Type B pancreatic cell (in vitro differentiated cells): ENCODE measurements at regions not wholly inside any gene's neighbourhood (a gene's known extent, or its start where the extent isn't known, plus 50 kb on each side); places are given as distances from the start of the nearest gene placed in this dataset.

Experiments
- DNase-seq: peaks from one replicate; pipeline ENCODE4 v3.0.0; 2021; ENCODE audit warnings: mixed read lengths; ENCODE audit not compliant: unreplicated experiment; ENCODE audit errors: extremely low spot score
- H3K27ac Mint-ChIP-seq: 2 replicates; pipeline ENCODE4 v1.8.0; 2021; ENCODE audit warnings: mild to moderate bottlenecking, mixed read lengths
- H3K27me3 Mint-ChIP-seq: 2 replicates; pipeline ENCODE4 v1.8.0; 2021; ENCODE audit warnings: mixed read lengths
- H3K36me3 Mint-ChIP-seq: 2 replicates; pipeline ENCODE4 v1.8.0; 2021; ENCODE audit warnings: mixed read lengths
- H3K4me1 Mint-ChIP-seq: one replicate; pipeline ENCODE4 v1.8.0; 2021; ENCODE audit warnings: mixed read lengths; ENCODE audit not compliant: unreplicated experiment
- H3K4me3 Mint-ChIP-seq: 2 replicates; pipeline ENCODE4 v1.8.0; 2021; ENCODE audit warnings: mild to moderate bottlenecking, mixed read lengths
- H3K9me3 Mint-ChIP-seq: 2 replicates; pipeline ENCODE4 v1.8.0; 2021; ENCODE audit warnings: mixed read lengths
- TF ChIP-seq, protein P1 (sequence below): fragments of 200-600 bp; sonication (generic); conservative IDR thresholded peaks from 2 replicates; pipeline ENCODE4 v1.5.0; 2021; ENCODE audit warnings: antibody characterized with exemption, mild to moderate bottlenecking

DNA sequence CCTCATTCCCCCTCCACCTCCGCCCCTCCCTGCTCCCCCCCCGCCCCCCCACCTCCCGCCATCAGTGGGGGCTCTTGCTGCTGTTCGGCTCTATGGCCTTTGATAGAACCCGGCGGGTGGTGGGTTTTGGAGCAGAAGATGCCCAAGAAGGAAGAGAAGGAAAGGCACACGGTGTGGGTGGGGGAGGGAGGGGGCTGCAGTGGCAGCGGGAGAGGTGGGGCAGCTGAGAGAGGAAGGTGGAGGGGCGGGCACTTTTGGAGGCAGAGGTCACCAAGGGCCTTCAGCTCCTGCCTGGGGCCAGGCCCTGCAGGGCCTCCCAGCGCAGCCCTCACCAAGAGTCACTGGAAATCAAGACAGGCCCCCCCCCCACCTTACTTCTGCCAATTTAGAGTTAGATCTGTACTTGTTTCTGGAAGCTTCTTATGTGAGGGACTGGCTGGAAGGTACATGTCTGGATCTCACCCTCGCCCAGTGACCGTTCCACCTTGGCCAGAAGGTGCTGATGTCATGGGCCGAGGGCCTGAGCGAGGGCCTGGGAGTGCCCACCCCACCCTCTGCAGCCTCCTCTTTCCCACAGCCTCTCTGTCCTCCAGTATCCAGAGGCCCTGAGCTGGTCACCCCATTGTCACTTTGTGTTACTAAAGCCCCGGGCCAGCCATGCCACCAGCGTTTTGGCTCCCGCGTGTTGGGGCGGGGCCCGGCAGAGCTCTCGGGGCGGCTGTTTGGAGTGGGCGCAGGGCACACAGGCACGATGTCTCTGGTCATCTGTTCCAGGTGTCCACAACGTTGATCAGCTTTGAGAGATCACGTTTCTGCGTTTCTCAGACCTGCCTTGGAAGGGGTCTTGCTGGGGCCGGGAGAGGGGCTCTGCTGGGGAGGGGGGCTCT lies 153.9 kb downstream of the KIF26A start:
- peaks cover 11% of the 10 kb centered on the region for H3K27me3 Mint-ChIP-seq

DNA sequence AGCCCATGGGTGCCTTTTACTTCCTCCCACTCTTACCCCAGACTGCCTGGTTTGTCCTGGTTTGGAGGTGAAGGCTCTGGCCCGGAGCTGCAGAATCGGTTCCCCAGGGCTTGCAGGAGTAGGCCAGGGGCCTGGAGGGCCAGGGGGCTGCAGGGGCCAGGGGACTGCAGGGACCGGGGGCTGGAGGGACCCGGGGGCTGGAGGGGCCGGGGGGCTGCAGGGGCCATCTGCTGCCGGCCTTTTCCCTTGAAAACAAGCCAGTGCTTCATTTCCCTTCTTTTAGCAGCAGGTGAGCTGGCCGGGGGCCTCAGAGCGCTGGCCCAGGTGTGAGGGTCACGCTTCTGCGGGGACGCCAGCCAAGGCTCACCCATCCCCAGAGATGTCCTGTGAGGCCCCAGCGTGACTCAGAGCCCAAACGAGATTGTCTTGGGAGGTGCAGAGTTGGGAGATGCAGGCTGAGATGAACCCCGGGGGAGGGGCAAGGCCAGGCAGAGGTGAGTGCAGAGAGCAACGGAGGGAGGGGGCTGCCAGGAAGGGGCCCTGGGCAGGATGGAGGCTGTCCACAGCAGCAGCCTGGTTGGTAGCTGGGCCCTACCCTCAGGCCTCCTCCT lies 154.9 kb downstream of the KIF26A start:
- H3K9me3 Mint-ChIP-seq, result no peaks in the 10 kb centered on the region
- no peak overlapping the region for H3K4me3 Mint-ChIP-seq
- TF ChIP-seq, protein P1, sequence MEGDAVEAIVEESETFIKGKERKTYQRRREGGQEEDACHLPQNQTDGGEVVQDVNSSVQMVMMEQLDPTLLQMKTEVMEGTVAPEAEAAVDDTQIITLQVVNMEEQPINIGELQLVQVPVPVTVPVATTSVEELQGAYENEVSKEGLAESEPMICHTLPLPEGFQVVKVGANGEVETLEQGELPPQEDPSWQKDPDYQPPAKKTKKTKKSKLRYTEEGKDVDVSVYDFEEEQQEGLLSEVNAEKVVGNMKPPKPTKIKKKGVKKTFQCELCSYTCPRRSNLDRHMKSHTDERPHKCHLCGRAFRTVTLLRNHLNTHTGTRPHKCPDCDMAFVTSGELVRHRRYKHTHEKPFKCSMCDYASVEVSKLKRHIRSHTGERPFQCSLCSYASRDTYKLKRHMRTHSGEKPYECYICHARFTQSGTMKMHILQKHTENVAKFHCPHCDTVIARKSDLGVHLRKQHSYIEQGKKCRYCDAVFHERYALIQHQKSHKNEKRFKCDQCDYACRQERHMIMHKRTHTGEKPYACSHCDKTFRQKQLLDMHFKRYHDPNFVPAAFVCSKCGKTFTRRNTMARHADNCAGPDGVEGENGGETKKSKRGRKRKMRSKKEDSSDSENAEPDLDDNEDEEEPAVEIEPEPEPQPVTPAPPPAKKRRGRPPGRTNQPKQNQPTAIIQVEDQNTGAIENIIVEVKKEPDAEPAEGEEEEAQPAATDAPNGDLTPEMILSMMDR, result no peak
- DNase-seq, result no peak
- H3K27me3 Mint-ChIP-seq, result peaks cover 11% of the 10 kb centered on the region
- no peaks in the 10 kb centered on the region for H3K36me3 Mint-ChIP-seq
- H3K4me1 Mint-ChIP-seq, result peaks cover 29% of the 10 kb centered on the region
- H3K27ac Mint-ChIP-seq, result no peak overlapping the region

More for the DNA sequence above, 153.9 kb downstream of the KIF26A start:
- Mint-ChIP-seq H3K27ac (no peak overlapping the region), H3K4me3 (no peak overlapping the region), H3K36me3 (no peaks in the 10 kb centered on the region), H3K4me1 (peaks cover 29% of the 10 kb centered on the region), H3K9me3 (no peaks in the 10 kb centered on the region)
- TF ChIP-seq, protein P1, result no peak
- DNase-seq, result no peak

DNA sequence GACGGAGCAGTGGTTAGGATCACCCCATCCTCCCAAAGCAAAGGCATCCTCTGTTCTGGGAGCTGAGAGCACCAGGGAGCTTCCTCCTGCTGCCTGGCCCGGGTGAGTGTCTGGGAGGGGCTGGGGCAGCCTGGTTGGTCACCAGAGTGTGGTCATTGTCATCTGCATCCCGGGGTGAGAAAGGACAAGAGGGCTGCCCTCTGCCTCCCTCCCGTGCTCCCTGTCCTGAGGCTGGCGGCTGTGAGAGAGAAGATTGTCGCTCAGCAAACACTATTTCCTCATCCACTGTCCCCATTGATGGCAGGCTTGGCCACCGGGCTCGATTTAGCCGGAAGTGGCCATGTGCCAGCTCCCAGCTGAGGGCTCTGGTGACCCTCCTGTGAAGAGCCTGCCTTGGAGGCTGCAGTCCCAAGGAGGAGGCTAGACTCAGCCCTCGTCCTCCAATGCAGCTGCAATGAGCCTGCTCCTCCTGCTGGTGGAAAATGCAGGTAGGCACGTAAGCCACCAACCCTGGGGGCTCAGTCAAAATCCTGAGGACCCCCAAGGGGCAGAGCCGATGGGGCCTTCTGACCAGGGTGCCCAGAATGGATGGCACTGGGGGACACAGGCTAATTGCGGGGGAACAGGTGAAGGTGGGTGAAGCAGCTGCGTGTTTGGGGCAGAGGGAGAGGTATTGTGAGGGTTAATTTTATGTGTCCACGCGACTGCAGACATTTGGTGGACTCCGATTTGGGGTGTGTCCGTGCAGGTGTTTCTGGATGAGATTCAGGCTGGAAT lies 155.7 kb downstream of the KIF26A start:
- Mint-ChIP-seq H3K36me3 (no peaks in the 10 kb centered on the region), H3K9me3 (no peaks in the 10 kb centered on the region), H3K4me1 (peaks cover 29% of the 10 kb centered on the region), H3K4me3 (no peak overlapping the region), H3K27me3 (peaks cover 9% of the 10 kb centered on the region), H3K27ac (no peak overlapping the region)
- DNase-seq, result no peak
- TF ChIP-seq, protein P1, result peak; percentile 54

DNA sequence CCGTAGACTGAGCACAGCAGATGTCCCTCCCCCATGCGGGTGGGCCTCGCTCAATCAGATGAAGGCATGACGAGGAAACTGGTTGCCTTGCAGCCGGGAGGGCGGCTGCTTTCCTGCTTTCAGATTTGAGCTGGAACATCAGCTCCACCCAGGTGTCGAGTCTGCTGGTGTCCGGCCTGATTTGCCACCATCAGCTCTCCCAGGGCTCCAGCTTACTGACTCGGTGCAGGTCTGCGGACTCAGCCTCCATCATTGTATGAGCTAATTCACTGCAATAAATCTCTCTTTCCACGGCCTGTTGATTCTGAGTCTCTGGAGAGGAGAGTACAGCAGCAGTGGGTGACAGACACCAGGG lies 156.2 kb downstream of the KIF26A start:
- TF ChIP-seq, protein P1, result no peak
- Mint-ChIP-seq H3K4me1 (peaks cover 29% of the 10 kb centered on the region), H3K9me3 (no peaks in the 10 kb centered on the region), H3K36me3 (no peaks in the 10 kb centered on the region), H3K4me3 (no peak overlapping the region), H3K27ac (no peak overlapping the region), H3K27me3 (peaks cover 9% of the 10 kb centered on the region)
- no peak for DNase-seq

DNA sequence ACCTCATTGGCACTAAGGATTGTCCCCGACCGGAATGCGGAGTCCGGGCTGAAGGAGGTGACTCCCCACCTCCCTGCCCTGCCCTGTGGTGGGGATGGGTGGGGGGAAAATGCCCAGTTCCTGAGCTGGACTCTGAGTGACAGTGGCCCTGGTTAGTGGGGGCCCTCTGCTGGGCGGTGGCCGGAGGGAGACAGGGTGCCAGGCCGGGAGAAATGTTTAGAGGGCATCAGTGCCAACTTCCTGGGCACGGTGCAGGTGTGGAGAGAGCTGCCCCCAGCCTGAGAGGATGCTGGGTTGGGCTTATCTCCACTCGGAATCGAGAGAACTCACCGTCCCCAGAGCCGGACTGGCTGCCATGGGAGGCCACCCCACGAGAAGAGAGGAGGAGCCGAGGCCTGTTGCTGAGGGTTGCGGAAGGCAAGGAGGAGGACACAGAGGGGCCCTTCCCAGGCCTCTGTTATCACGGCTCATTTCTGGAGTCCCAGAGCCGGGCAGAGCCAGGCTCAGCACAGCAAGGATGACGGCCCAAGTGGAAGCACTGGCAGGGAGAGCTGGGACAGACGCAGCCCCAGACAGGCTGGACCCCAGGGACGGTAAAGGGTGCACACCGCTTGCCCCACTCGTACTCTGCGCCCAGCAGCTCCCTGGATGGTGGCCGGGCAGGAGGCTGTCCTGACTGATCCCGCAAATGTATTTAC lies 156.7 kb downstream of the KIF26A start:
- peaks cover 29% of the 10 kb centered on the region for H3K4me1 Mint-ChIP-seq
- H3K36me3 Mint-ChIP-seq, result no peaks in the 10 kb centered on the region

More for the DNA sequence above, 156.7 kb downstream of the KIF26A start:
- Mint-ChIP-seq H3K4me3 (no peak overlapping the region), H3K27ac (no peak overlapping the region), H3K27me3 (peaks cover 9% of the 10 kb centered on the region), H3K9me3 (no peaks in the 10 kb centered on the region)
- no peak for DNase-seq
- TF ChIP-seq, protein P1, result no peak
